DMS79 treated with DMSO at 0.1 percent for 48 hours (cell line): ENCODE measurements at regions not wholly inside any gene's neighbourhood (a gene's known extent, or its start where the extent isn't known, plus 50 kb on each side); places are given as distances from the start of the nearest gene placed in this dataset.

Experiments used
- DNase-seq: peaks from one replicate; lab custom pipeline; 2025; lab: John Stamatoyannopoulos, UW

GRCh38 chr1:232249339-232249738 is 380.6 kb downstream of the SIPA1L2 start:
- no peak for DNase-seq

- peak; percentile 65 for DNase-seq
These were observed 381.6 kb downstream of the SIPA1L2 start for GRCh38 chr1:232248276-232248820.

GRCh38 chr1:232247669-232248068 is 382.3 kb downstream of the SIPA1L2 start:
- peak; percentile 59 for DNase-seq

- no peak for DNase-seq
These were observed 385.5 kb downstream of the SIPA1L2 start for GRCh38 chr1:232244426-232244825.

GRCh38 chr1:232239998-232240397 is 389.9 kb downstream of the SIPA1L2 start:
- peak; percentile 53 for DNase-seq

DNA sequence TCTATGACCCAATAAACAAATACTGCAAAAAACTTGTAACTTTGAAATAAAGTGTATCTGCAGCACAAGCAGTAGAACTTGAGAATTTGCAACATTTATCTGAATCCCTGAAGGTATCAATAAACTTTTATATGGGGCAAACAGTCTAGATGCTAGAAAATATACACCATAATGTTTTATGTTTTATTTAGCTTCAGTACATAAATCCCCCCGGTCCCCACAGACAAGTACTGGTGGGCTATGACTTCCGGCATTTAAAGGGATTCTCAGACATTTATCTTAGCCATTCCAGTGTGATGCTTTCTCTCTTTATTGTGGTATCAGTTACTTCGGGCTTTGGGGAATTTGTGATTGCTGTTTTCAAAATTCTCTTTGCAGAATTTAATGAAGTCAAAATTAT is 390.4 kb downstream of the SIPA1L2 start:
- DNase-seq, result no peak

DNA sequence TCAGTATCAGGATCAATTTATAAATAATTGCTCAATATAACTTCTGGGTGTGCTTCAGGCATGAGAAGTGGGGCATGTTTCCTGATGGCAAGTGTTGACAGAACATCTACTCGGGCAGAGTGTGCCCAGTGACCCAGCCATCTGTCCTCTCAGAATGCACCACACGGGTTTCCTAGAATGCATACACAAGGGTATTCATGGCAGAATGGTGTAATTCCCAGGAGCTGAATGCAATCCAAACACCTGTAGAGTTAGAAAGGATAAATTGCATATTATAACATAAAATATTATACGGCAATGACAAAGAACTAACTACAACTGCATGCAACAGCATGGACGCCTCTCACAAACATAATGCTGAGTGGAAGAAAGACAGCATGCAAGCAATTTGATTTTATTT is 391.9 kb downstream of the SIPA1L2 start:
- no peak for DNase-seq

DNA sequence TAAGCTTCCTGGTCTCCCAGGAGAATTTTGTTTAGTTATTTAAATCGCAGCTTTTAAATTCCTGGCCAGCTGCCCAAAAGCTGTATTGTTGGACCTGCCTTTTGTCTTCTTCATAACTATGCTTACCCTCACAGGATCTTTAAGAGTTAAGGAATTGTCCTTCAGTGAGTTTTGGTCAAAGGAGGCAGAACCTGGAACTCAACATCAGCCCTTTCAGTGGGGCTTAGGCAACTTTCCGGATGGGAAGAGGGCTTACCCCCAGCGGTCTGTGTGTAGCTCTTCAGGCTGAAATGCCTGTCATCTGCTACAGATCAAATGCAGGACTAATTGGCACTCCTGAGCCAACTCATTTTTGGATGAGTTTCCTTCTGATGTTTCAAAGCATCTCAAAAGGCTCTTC is 402.6 kb downstream of the SIPA1L2 start:
- DNase-seq, result peak; percentile 89

- DNase-seq, result peak; percentile 96
These were observed 403.7 kb downstream of the SIPA1L2 start for GRCh38 chr1:232226197-232226712.

DNA sequence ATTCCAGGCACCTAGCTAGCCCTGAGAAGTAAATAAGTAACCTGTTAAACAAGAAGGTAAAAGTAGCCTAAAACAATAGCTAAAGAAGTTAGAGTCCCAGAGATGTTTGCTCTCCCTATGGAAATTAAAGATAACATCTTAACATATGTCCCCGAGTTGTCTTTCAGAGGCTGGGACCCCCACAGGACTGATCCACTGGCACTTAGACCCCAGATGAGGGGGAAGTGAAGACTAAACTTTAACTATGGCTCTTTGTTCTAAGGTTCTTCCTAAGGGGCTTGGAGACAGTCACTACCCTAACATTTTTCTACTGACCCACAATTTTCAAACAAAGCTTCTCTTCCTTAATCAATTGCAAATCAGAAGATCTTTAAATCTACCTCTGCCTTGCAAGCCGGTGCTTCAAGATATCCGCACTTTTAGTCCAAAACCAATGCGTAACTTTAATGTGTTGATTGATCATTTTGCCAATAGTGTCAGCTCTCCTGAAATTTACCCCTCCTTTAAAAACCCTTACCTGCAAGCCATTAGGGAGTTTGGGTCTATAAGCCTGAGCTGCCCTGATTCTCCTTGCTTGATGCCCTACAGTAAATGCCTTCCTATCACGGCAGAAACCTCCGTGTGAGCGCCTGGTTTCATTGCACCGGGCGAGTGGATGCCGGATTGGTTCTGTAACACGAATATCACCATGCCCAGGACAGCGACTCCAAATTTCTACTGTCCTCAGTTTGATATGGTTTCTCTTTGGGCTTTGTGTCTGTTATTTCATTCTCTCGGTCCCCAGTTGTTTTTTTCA is 404.4 kb downstream of the SIPA1L2 start:
- DNase-seq, result no peak

DNA sequence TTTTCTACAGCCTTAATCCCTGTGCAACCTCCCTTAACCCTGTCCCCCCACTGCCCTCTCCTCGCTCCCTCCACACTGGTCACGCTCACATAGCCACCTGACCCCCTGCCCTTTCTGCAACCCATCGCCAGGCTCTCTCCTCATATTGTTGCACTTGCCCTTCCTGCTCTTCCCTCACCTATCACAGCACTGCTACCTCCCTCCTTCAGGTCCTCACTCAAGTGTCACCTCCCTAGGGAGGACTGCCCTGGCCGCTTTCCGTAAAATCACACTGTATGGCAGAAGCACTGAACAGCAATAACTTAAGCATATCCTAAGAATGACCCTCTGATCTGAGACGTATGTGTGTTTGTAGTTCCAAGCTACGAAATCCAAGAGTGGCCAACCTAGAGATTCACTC is 406.0 kb downstream of the SIPA1L2 start:
- no peak for DNase-seq

GRCh38 chr1:232223183-232223708 is 406.7 kb downstream of the SIPA1L2 start:
- peak; percentile 68 for DNase-seq

GRCh38 chr1:232222614-232223013 is 407.3 kb downstream of the SIPA1L2 start:
- DNase-seq, result no peak

DNA sequence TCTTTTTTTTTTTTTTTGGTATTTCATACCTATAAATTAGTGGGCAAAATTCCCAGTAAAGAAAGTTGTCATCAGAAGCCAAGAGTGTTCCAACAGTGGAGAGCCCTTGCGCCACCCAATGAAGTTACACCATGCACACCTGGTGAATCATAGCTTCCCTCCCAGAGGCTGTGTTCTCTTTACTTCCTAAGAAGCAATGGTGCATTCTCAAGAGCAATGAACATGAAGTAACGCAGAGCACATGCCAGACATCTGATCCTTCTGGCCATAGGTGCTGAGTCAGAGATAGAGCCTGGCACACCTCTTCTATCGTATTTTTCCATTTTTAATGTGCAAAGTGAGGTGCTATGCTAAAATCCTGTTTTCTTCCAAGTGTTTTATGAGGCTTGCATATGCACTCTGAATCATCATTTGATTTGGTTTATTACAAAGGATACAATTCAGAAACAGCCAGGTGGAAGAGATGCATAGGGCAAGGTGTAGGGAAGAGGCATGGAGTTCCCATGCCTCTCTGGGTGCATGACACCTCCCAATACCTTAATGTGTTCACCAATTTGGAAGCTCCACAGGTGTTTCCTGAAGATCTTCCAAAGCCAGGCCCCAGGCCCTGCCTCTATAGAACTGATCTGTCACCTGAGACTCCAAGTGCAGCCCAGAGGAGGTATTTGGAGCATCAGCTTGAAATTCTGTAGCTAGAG is 408.0 kb downstream of the SIPA1L2 start:
- DNase-seq, result peak; percentile 92

DNA sequence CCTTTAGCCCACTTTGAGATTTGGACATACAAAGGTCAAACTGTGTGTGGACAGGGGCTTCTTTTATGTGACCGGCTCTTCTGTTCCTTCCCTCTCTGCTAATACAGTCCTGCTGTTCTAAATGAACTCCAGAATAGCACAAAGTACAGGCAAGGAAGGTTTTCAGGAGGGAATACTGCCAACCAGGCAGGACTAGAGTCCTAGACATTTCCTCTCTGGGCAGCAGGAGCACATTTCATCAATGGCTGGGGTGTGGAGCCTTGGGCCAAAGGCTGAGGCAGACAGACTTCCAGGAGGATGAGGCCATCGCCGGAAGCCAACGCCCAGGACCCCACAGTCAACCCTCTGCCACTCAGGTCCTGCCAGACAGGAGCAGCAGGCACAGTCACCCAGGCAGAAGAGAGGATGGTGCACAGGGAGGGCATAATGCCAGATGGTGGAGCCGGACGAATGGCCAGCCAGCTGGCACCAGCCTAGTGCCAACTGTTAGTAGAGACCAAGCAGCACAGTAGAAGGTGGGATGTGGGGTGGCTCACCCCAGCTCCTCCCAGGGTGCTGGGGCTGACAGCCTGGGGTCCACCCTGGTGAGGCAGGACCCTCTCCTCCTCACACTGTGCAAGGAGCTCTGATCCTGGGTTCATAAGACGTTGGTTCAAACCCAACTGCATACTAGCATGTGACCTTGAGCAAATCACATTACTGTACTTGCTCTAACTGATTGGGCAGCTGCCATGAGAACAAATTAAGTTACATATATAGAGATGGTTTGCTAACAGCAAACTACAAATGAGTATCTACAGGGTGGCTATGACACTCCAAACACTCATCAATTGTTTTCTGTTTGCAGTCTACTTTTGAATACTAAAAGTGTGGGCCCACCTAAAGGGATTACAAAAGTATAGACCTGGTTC is 410.7 kb downstream of the SIPA1L2 start:
- DNase-seq, result peak; percentile 32

DNA sequence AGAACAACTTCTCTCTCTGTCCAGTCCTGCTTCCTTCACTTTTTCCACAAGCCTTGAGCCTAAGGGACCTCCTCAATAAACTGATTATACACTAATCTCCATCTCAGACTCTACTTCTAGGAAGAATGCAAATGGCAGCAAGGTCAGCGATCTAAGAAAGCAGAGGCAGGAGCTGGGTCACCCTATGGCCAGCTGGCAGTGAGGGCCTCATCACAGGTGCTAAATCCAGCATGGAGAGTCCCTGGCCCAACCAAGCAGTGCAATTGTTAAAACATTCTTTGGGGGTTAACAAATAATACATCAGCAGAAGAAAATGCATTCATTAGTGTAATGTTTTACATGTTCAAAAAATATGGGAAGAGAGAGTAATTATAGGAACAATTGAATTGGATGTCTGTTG is 416.0 kb downstream of the SIPA1L2 start:
- no peak for DNase-seq

- no peak for DNase-seq
These were observed 417.7 kb downstream of the SIPA1L2 start for GRCh38 chr1:232212253-232212652.

GRCh38 chr1:232211149-232211548 is 418.8 kb downstream of the SIPA1L2 start:
- DNase-seq, result no peak

GRCh38 chr1:232209357-232209756 is 420.6 kb downstream of the SIPA1L2 start:
- no peak for DNase-seq

GRCh38 chr1:232207073-232207866 is 422.7 kb downstream of the SIPA1L2 start:
- no peak for DNase-seq

- no peak for DNase-seq
These were observed 425.7 kb downstream of the SIPA1L2 start for GRCh38 chr1:232204269-232204668.
